ENCODE measurements at regions not wholly inside any gene's neighbourhood (a gene's known extent, or its start where the extent isn't known, plus 50 kb on each side); places are given as distances from the start of the nearest gene placed in this dataset.

DNA sequence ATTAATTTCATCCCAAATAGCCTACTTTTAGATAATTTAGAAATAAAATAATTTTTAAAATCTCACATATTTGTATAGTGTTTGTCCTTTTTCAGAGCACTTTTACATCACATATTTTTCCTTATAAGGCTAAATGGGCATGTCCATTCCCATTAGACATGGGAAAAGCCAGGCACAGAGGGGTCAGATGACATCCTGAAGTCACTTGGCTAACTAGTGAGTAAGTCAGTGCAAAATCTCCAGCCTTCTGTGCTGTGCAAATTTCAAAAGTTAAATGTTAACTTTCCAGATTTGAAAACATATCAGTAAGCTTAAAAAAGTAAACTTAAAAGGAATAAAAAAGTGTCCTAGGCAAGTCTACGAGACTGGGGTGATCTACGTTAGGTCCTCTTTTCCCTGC lies 117.4 kb downstream of the EMP1 start:
- TF ChIP-seq, protein P1, sequence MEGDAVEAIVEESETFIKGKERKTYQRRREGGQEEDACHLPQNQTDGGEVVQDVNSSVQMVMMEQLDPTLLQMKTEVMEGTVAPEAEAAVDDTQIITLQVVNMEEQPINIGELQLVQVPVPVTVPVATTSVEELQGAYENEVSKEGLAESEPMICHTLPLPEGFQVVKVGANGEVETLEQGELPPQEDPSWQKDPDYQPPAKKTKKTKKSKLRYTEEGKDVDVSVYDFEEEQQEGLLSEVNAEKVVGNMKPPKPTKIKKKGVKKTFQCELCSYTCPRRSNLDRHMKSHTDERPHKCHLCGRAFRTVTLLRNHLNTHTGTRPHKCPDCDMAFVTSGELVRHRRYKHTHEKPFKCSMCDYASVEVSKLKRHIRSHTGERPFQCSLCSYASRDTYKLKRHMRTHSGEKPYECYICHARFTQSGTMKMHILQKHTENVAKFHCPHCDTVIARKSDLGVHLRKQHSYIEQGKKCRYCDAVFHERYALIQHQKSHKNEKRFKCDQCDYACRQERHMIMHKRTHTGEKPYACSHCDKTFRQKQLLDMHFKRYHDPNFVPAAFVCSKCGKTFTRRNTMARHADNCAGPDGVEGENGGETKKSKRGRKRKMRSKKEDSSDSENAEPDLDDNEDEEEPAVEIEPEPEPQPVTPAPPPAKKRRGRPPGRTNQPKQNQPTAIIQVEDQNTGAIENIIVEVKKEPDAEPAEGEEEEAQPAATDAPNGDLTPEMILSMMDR (IDR thresholded peaks at IDR 0.05), result no peak

DNA sequence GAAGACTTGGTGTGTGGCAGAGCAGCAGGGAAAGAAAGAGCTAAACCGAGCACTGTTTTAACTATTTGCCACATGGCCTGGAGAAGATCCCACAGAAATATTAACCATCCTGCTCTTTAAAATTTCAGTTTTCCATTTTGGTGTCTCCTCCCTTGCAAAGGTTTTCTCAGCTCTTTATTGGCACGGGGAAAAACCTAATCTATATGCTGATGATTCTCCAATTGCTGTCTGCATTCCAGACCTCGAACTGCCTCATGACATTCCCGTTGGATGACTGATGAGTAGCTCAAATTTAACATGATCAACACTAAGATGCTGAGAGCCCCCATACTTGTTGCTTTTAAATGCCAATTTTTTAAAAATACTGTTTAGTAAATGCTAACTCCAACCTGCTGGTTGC lies 115.0 kb downstream of the EMP1 start:
- TF ChIP-seq, protein P1 (IDR thresholded peaks at IDR 0.05), result no peak

DNA sequence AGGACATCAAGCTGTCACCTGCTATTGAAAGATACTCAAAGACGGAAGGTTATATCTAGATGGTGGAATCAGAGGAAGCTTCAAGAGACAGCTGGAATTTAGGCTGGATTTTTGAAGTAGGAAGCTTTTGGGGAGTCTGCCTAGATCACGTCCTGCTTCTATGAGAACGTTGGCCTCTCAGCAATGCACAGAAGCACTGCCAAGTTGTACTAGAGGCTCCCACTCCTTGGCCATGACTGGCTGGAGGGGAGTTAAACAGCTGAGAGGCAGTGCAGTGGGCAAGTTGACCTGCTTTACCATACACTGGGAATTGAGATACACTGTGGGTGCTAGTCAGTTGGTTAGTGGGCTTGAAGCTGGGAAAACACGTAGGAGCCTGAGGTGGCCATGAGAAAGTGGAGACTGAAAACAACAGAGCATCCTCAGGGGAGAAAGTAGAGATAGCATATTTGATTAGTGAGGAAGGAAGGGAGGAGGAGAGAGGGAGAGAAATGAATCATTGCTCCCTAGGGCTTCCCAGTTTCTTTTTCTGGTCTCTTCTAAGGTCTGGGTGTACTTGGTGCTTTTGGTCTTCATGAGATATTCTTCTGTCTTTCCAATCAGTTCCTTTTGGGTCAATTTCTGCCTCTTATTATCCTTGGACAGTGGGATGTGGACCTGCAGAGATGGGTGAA lies 110.8 kb downstream of the EMP1 start:
- TF ChIP-seq, protein P1 (IDR thresholded peaks at IDR 0.05), result no peak

DNA sequence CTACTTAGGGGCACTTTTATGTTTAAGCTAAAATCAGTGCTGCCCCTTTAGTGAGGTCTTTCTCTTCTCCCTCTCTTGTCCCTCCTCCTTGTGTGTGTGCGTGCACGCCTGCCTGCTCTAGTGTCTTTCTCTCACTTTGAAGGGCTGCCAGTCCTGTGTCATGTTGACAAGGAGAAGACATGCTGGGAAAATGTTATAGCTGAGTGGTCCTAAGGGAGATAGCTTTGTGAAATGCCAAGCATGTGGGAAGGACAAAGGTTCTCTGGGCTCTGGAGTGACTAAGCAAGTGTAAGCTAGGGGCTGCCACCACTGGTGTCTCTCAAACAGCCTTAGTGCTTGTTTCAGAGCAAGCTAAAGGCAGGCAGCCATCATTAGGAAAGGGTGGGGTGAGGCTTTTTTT lies 108.4 kb downstream of the EMP1 start:
- TF ChIP-seq, protein P1 (IDR thresholded peaks at IDR 0.05), result no peak

DNA sequence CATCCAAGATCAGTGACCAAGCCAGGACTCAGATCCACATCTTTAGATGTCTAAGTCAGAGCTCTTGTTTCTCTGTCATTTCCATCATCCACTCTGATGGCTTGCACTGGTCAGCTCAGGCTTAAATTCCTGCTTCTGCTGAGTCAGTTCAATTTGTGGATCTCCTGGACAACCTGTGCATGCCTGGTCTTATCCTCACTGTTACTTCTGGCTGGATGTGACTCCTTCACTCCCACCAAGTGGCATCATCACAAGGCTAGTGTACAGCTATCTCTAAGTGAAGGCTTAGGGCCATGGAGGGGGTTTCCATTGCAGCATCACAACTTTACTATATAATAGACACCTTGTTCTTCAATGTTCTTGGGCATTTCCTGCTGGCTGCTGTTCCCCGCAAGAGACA lies 102.9 kb downstream of the EMP1 start:
- TF ChIP-seq, protein P1 (IDR thresholded peaks at IDR 0.05), result no peak

DNA sequence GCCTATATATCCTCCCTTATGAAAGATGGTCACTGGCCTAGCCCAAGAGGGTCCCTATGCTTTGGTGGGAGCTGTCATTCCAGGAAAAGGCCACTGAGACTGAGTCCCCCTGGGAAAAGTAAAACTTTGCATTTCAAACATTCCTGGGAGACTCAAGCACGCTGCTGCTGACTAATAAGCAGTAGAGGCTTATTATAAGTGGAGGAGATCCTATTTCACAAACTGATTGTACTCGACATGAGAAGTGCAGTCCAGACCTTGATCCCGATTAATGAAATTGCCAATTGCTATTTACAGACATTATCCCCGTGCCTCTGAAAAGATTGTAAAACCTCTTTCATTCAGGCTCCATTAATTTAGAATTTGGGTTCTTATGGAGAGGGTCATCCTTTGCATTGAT lies 96.6 kb downstream of the EMP1 start:
- TF ChIP-seq, protein P1 (IDR thresholded peaks at IDR 0.05), result no peak

DNA sequence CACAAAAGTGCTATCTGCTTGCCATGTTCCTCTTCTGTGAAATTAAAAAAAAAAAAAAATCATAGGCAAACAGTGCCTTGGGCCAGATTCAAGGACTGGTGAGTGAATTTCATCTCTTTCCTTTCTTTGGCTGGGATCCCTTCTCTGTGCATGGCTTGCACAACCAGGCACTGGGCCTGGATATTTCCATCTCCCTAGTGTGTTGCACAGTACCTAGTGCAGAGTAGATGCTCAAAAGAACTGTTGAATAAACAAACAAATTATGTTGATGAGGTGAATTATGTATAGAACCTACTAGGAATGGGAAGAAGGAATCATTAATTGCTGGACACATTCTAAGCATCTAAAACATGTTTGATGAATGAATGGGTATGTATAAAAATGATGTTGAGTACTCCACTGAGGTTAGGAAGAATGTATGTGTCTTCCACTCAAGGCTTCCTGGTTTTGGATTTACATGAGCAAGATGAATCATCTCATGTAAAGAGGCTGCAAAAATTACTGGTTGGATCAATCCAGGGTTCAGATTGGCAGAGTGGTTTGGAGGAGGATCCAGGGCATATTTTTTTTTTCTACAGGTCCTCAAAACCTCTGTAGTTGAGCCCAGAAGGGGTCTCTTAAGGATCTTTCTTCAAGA lies 93.2 kb downstream of the EMP1 start:
- TF ChIP-seq, protein P1 (IDR thresholded peaks at IDR 0.05), result no peak
